ENCODE measurements at regions not wholly inside any gene's neighbourhood (a gene's known extent, or its start where the extent isn't known, plus 50 kb on each side); places are given as distances from the start of the nearest gene placed in this dataset.

GRCh38 chr2:19416784-19417684 is 58.6 kb upstream of the OSR1 start:
- TF ChIP-seq, protein P1, sequence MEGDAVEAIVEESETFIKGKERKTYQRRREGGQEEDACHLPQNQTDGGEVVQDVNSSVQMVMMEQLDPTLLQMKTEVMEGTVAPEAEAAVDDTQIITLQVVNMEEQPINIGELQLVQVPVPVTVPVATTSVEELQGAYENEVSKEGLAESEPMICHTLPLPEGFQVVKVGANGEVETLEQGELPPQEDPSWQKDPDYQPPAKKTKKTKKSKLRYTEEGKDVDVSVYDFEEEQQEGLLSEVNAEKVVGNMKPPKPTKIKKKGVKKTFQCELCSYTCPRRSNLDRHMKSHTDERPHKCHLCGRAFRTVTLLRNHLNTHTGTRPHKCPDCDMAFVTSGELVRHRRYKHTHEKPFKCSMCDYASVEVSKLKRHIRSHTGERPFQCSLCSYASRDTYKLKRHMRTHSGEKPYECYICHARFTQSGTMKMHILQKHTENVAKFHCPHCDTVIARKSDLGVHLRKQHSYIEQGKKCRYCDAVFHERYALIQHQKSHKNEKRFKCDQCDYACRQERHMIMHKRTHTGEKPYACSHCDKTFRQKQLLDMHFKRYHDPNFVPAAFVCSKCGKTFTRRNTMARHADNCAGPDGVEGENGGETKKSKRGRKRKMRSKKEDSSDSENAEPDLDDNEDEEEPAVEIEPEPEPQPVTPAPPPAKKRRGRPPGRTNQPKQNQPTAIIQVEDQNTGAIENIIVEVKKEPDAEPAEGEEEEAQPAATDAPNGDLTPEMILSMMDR (IDR thresholded peaks at IDR 0.05): no peak
- no peak for TF ChIP-seq POLR2A (IDR thresholded peaks at IDR 0.05)

All from vagina (tissue), 2 donors.